GM19467 (cell line): ENCODE measurements at regions not wholly inside any gene's neighbourhood (a gene's known extent, or its start where the extent isn't known, plus 50 kb on each side); places are given as distances from the start of the nearest gene placed in this dataset.
"Not testable (repeated sequence)": the region's sequence is repeated elsewhere in the genome, so short reads cannot be mapped to it uniquely, and the experiment has no call there.

Source experiments
- ATAC-seq: cut with Tn5 transposase; IDR thresholded peaks from one replicate; pipeline ENCODE4 v1.9.1; 2021; ENCODE audit warnings: mild to moderate bottlenecking, moderate library complexity; ENCODE audit not compliant: unreplicated experiment

- not testable (repeated sequence) for ATAC-seq
Observed at GRCh38 chr5:90073026-90073570, 336.5 kb downstream of the CETN3 start.

DNA sequence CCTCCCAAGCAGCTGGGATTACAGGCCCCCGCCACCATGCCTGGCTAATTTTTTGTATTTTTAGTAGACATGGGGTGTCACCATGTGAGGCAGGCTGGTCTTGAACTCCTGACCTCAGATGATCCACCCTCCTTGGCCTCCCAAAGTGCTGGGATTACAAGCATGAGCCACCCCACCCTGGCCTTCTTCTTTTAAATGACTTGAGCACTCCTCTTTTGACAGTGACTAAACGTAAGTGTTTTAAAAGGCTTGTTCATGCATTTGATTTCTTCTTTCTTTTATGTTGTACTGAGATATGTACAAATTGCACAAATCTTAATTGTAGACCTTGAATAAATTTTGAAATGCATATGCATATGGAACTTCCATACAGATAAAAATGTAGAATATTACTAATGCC, 337.9 kb downstream of the CETN3 start:
- no peak for ATAC-seq

DNA sequence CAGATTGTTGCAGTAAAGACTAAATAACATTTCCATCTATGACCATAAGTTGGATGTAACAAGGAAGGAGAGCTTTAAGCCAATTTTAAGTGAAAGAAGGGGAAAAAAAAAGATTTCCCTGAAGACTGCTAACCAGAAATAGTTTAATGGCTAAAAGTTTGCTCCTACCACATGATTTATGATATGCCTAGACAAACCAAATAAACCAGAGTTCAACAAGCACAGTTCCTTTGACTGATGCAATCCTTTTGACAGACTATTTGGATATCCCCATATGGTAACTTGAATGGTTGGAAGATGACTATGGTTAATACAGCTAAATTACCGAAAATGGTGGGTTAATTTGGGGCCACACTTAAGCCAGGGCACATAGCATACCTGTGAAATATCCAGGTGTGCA, 338.5 kb downstream of the CETN3 start:
- ATAC-seq: no peak

- ATAC-seq: no peak
Observed at GRCh38 chr5:90066920-90067319, 342.6 kb downstream of the CETN3 start.

GRCh38 chr5:90056911-90057705, 352.4 kb downstream of the CETN3 start:
- ATAC-seq: no peak

GRCh38 chr5:90055831-90056328, 353.7 kb downstream of the CETN3 start:
- no peak for ATAC-seq

- ATAC-seq: no peak
Observed at GRCh38 chr5:90054612-90055011, 354.9 kb downstream of the CETN3 start.

DNA sequence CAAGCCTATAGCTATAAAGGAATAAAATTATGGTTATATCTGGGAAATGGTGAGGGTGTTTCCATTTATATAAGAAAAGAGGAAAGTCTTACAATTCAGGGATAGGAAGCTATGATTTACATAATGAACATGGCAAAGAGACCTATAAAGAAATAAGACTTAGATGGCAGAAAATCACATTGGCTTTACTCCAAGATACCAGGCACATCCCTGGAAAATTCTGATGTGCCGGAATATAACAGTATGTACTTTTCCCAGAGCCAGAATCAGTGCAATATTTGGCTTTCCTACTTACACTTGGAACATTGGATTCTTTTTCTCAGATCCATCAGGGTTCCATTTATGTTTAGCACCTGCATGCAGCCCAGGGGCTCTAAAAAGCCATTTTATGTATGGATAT, 357.8 kb downstream of the CETN3 start:
- no peak for ATAC-seq

DNA sequence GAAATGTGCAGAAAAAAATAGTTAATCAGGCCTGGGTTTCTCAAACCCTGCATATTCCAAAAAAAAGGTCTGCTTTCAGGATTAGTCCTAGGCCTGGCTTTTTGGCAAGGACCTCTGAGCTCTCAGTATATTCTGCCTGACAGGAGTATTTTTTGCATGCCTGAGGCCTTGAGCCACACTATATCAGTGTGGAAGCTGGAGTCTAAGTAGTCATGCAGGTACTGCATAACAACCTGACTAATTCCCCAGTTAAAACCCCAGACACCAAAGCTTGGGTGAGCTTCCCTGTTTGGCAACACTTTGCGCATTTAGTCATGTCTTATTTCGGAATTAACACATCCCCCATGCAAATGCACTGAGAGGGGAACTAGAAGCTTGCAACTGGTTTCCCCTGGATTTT, 359.5 kb downstream of the CETN3 start:
- ATAC-seq: no peak

- no peak for ATAC-seq
Observed at GRCh38 chr5:90047113-90047512, 362.4 kb downstream of the CETN3 start.

GRCh38 chr5:90040082-90040481, 369.5 kb downstream of the CETN3 start:
- not testable (repeated sequence) for ATAC-seq

DNA sequence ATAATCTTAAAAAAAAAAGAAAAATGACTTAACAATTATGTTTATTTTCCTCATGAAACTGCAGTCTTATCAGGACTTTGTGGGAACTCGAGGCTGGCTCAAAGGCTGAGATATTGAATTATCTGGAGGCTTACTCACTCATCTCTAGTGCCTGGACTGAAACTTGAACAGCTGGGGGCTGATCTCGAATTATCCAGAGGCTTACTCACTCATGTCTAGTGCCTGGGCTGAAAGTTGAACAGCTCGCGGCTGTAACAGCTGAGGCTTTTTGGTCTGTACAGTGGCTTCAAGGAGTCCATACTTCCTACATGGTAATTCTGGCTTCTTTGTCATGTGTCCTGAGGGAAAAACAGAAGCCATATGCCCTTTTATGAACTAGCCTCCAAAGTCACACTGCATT, 371.9 kb downstream of the CETN3 start:
- ATAC-seq: no peak

DNA sequence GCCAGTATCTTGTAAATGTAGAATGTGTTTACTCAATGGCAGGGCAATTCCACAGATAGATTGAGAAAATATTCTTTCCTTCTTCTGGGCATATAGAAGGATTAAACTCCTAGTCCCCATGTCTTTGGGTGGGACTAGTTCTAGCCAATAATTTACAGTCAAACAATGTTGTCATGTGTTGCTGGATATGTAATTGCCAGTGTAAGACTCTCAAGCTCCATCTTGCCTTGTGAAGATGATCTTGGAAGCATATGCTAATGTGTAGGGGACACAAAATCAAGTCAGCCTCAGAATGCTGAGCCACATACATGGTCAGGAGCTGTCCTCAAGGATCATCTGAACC, 386.9 kb downstream of the CETN3 start:
- no peak for ATAC-seq

DNA sequence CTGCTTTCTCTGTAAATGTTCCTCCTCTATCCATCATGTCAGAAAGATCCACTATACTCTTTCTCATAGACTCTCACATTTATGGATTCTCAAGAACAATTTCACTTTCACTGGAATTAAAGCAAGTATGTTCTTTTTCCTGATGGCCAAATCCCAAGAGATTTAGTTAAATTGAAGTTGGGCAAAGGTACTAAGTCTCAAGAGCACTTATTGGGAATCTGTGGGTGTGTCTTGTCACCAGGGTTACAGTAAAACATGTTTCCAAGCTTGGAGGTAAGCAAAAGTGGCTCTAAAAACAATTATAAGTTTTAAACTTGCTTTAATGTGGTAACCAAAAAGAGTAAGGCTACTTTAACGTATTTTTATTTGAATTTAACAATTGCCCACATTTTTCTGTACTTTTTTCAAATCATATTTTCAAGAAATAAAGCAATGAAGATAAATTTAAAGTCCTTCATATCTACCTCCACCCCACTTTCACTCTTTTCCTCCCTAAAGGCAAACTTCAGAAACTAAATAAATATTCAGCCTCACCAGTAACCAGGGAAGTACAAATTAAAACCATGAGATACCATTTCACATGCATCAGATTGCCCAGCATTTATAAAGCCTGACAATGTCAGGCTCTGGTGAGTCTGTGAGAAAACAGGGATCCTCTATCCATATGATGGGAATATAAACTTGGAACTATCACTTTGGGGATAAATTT, 387.4 kb downstream of the CETN3 start:
- no peak for ATAC-seq

- peak; percentile 79 for ATAC-seq
Observed at GRCh38 chr5:90020575-90021538, 388.7 kb downstream of the CETN3 start.

GRCh38 chr5:90017239-90017638, 392.3 kb downstream of the CETN3 start:
- ATAC-seq: no peak

DNA sequence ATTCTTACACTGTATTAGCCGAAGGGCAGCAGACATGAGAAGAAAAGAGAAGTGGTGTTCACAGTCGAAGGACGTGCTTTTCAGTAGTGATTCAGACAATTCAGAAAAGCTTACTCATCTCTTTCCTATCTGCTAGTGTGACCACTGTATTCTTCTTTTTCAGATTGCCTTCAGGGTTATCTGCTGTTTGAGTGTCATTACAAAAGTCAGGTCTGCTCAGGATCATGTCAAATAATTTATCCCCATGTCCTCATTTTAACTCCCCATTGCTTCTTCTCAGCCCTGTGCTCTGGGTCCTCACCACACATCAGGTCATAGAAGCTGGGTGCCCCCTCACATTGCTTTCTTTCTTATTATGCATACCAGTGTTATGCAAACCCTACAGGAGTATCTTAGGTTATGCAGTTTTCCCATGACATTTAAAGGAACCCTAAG, 394.0 kb downstream of the CETN3 start:
- peak; percentile 85 for ATAC-seq

DNA sequence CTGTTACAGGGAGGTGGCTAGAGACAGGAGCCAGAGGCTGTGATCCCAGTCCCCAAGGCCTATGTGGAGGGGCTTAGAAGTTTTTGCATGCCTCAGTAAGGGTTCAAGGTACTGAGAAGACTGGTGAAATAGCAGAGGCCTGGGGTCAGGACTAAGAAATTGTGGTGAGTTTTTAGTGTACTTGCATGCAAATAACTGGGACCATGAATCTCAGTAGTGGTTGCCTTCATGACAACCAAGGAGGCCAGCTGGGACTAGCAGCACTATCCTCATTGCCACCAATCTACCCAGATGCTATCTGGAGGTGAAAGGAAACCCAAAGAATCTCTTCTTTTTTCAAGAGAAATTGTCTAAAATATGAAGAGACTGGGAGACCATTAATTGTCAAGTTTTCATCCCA, 395.1 kb downstream of the CETN3 start:
- ATAC-seq: peak; percentile 91

GRCh38 chr5:90000351-90000750, 409.2 kb downstream of the CETN3 start:
- ATAC-seq: no peak

DNA sequence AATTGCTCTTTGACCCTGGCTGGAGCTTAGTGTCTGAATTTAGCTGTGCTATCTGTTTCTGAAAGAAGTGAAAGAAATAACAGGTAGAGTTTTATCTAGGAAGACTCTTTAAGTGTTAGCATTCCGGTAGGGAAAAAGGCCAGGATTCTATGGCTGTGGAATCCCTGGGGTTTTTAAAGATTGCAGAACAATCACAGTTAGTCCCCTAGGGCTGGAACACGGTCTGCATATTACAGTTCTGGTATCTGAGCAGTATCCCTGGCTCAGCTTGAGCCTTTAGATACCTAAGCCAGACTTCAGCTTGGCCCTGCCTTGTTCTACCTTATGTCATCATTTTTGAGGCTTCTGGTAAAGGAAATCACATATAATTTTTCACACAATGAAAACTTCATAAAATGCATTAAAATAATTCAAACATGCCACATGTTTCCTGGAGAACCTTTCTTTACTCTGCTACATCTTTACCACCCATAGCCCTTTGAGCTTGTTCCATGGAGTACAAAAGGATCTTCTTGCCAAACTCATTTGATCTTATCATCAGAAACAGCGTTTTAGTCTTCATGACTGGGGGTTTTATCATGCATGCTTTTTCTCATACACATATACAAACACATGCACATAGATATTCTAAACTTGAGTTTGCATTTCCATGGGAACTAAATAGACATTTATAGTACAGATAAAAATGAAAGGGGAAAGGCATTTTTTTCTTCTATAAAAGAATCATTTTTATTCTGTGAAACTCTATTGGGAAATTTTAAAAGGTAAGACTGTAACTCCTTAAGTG, 410.8 kb downstream of the CETN3 start:
- ATAC-seq: no peak
